H1 (cell line): ENCODE measurements at regions not wholly inside any gene's neighbourhood (a gene's known extent, or its start where the extent isn't known, plus 50 kb on each side); places are given as distances from the start of the nearest gene placed in this dataset.

ENCODE experiments used
- CTCF ChIA-PET: fragments of 300-600 bp; sonication (Branson Sonifier 250); formaldehyde crosslinking; loops from one replicate; lab custom pipeline; 2021; ENCODE audit not compliant: partially characterized antibody; lab: Charles Lee
- POLR2A ChIA-PET: fragments of 300-600 bp; sonication (Branson Sonifier 250); formaldehyde crosslinking; loops from one replicate; lab custom pipeline; 2021; ENCODE audit warnings: inconsistent platforms; ENCODE audit not compliant: partially characterized antibody; lab: Charles Lee
- DNase-seq, 2 experiments: peaks; one replicate each; pipeline versions ENCODE4 v3.0.0 to v3.0.0-alpha.2; 2010 to 2022; ENCODE audit warnings: low spot score in 2 of 2, low read depth in 1 of 2, mixed read lengths in 1 of 2
- FAIRE-seq: peaks from 2 replicates; lab custom pipeline; 2011; peaks lifted over from hg19 to GRCh38; lab: Jason Lieb, UNC
- H2AFZ ChIP-seq: 2 replicates; pipeline ENCODE4 v1.8.1; 2012; ENCODE audit warnings: low read length, inconsistent platforms
- H2AK5ac ChIP-seq: 2 replicates; pipeline ENCODE4 v1.6.1; 2013; ENCODE audit warnings: low read depth, low read length
- H2BK120ac ChIP-seq: replicated peaks from 2 replicates; pipeline ENCODE3; 2013; ENCODE audit warnings: low read depth, low read length, inconsistent platforms
- H2BK12ac ChIP-seq: 2 replicates; pipeline ENCODE4 v1.6.1; 2013; ENCODE audit warnings: low read depth, low read length
- H2BK15ac ChIP-seq: 2 replicates; pipeline ENCODE4 v1.6.1; 2013; ENCODE audit warnings: low read length
- H2BK20ac ChIP-seq: 2 replicates; pipeline ENCODE4 v1.6.1; 2013; ENCODE audit warnings: low read length
- H2BK5ac ChIP-seq: 2 replicates; pipeline ENCODE4 v1.6.1; 2013; ENCODE audit warnings: low read depth, low read length
- H3K14ac ChIP-seq: 2 replicates; pipeline ENCODE4 v1.6.1; 2013; ENCODE audit warnings: inconsistent platforms; ENCODE audit not compliant: insufficient read length
- H3K18ac ChIP-seq: 2 replicates; pipeline ENCODE4 v1.6.1; 2013; ENCODE audit warnings: low read length; ENCODE audit errors: extremely low read depth
- H3K23ac ChIP-seq: 2 replicates; pipeline ENCODE4 v1.6.1; 2013; ENCODE audit warnings: inconsistent platforms; ENCODE audit not compliant: insufficient read length
- H3K23me2 ChIP-seq: 2 replicates; pipeline ENCODE4 v1.6.1; 2013; ENCODE audit warnings: low read depth, low read length
- H3K27ac ChIP-seq: 2 replicates; pipeline ENCODE4 v1.6.1; 2011; ENCODE audit warnings: low read depth, low read length, inconsistent platforms
- H3K27me3 ChIP-seq, 4 experiments: replicated peaks in 1 of 4; 1 replicate in 1 of 4; 2 replicates in 3 of 4; pipeline versions ENCODE4 v1.6.1 to v1.8.1; 2011 to 2013; ENCODE audit warnings: low read length in 3 of 4, mild to moderate bottlenecking in 3 of 4, inconsistent platforms in 2 of 4, mixed read lengths in 2 of 4, moderate library complexity in 1 of 4; ENCODE audit not compliant: control insufficient read depth in 3 of 4, insufficient read depth in 3 of 4; ENCODE audit errors: extremely low read depth in 1 of 4
- H3K36me3 ChIP-seq, 4 experiments: 2 replicates each; pipeline versions ENCODE4 v1.6.1 to v1.8.1; 2011 to 2013; ENCODE audit warnings: mild to moderate bottlenecking in 4 of 4, low read length in 3 of 4, moderate library complexity in 2 of 4, control low read depth in 1 of 4, inconsistent platforms in 1 of 4; ENCODE audit not compliant: insufficient read depth in 4 of 4, control insufficient read depth in 2 of 4
- H3K4ac ChIP-seq: replicated peaks from 2 replicates; pipeline ENCODE3; 2013; ENCODE audit warnings: low read length, low read depth, mixed read lengths, inconsistent platforms; ENCODE audit not compliant: insufficient read length
- H3K4me1 ChIP-seq, 4 experiments: replicated peaks in 1 of 4; 1 replicate in 1 of 4; 2 replicates in 3 of 4; pipeline versions ENCODE4 v1.6.1 to v1.8.1; 2011 to 2013; ENCODE audit warnings: low read length in 3 of 4, inconsistent platforms in 2 of 4, mixed read lengths in 1 of 4; ENCODE audit not compliant: insufficient read depth in 4 of 4, control insufficient read depth in 3 of 4
- H3K4me2 ChIP-seq, 2 experiments: 2 replicates each; pipeline versions ENCODE4 v1.6.1 to v1.8.1; 2011 to 2013; ENCODE audit warnings: low read depth in 2 of 2, low read length in 2 of 2, control low read depth in 1 of 2, inconsistent platforms in 1 of 2, mild to moderate bottlenecking in 1 of 2; ENCODE audit not compliant: insufficient read depth in 1 of 2
- H3K4me3 ChIP-seq, 4 experiments: fragments of 200-600, 300-600 bp in 1 of 4; sonication (generic), shearing (Covaris generic), sonication (Bioruptor Twin) in 1 of 4; 2 replicates each; pipeline versions ENCODE4 v1.5.1 to v1.8.1; 2011 to 2016; ENCODE audit warnings: low read length in 4 of 4, low read depth in 3 of 4, control low read depth in 2 of 4, inconsistent platforms in 2 of 4, mild to moderate bottlenecking in 2 of 4, mixed read lengths in 1 of 4, moderate library complexity in 1 of 4; ENCODE audit not compliant: insufficient read depth in 2 of 4; ENCODE audit errors: extremely low read depth in 1 of 4
- H3K56ac ChIP-seq: replicated peaks from 2 replicates; pipeline ENCODE3; 2013; ENCODE audit warnings: low read depth, mild to moderate bottlenecking, mixed read lengths, low read length, inconsistent platforms; ENCODE audit not compliant: insufficient read length
- H3K79me1 ChIP-seq: 2 replicates; pipeline ENCODE4 v1.6.1; 2013; ENCODE audit warnings: low read depth, low read length, control low read depth
- H3K79me2 ChIP-seq, 2 experiments: 2 replicates each; pipeline versions ENCODE4 v1.6.1 to v1.8.1; 2012 to 2013; ENCODE audit warnings: low read length in 2 of 2, mild to moderate bottlenecking in 2 of 2, inconsistent platforms in 1 of 2; ENCODE audit not compliant: insufficient read depth in 2 of 2, control insufficient read depth in 1 of 2
- H3K9ac ChIP-seq, 4 experiments: replicated peaks in 1 of 4; 1 replicate in 1 of 4; 2 replicates in 3 of 4; pipeline versions ENCODE4 v1.6.1 to v1.8.1; 2011 to 2013; ENCODE audit warnings: low read depth in 3 of 4, low read length in 3 of 4, control low read depth in 2 of 4, mild to moderate bottlenecking in 2 of 4, moderate library complexity in 2 of 4, inconsistent platforms in 1 of 4; ENCODE audit errors: extremely low read depth in 1 of 4
- H3K9me3 ChIP-seq, 2 experiments: 2 replicates each; pipeline versions ENCODE4 v1.6.1 to v1.8.1; 2012 to 2013; ENCODE audit warnings: mild to moderate bottlenecking in 2 of 2, moderate library complexity in 2 of 2, control low read depth in 1 of 2, inconsistent platforms in 1 of 2, low read depth in 1 of 2, low read length in 1 of 2, mixed read lengths in 1 of 2; ENCODE audit not compliant: insufficient read depth in 2 of 2
- H4K20me1 ChIP-seq, 2 experiments: replicated peaks in 1 of 2; 2 replicates each; pipeline versions ENCODE3 to v1.8.1; 2011 to 2013; ENCODE audit warnings: inconsistent platforms in 2 of 2, low read length in 2 of 2, mild to moderate bottlenecking in 1 of 2; ENCODE audit not compliant: insufficient read depth in 2 of 2, control insufficient read depth in 1 of 2
- H4K5ac ChIP-seq: 2 replicates; pipeline ENCODE4 v1.6.1; 2013; ENCODE audit warnings: low read length, low read depth, mixed read lengths, inconsistent platforms; ENCODE audit not compliant: insufficient read length
- H4K8ac ChIP-seq: 2 replicates; pipeline ENCODE4 v1.8.0; 2013; ENCODE audit warnings: mild to moderate bottlenecking, moderate library complexity, low read length, inconsistent platforms; ENCODE audit not compliant: insufficient read depth; ENCODE audit errors: extremely low read depth
- H4K91ac ChIP-seq: replicated peaks from 2 replicates; pipeline ENCODE3; 2013; ENCODE audit warnings: low read length, mixed read lengths, inconsistent platforms; ENCODE audit not compliant: insufficient read length
- ATF2 ChIP-seq: IDR thresholded peaks from 2 replicates; pipeline ENCODE4 v1.6.1; 2012; ENCODE audit warnings: low read length, inconsistent platforms
- BRCA1 ChIP-seq: IDR thresholded peaks from 2 replicates; pipeline ENCODE4 v1.6.1; 2012; ENCODE audit warnings: low read depth, low read length, improper control_type of control experiment
- CTCF ChIP-seq, 3 experiments: IDR thresholded peaks; 1 replicate in 2 of 3; 2 replicates in 1 of 3; pipeline versions ENCODE4 v1.5.1 to v1.6.1; 2011; ENCODE audit warnings: low read length in 3 of 3, mild to moderate bottlenecking in 3 of 3, inconsistent platforms in 2 of 3, low read depth in 1 of 3, moderate library complexity in 1 of 3; ENCODE audit not compliant: insufficient read depth in 1 of 3; ENCODE audit errors: control extremely low read depth in 1 of 3
- EP300 ChIP-seq, 2 experiments: IDR thresholded peaks; 1 replicate in 1 of 2; 2 replicates in 1 of 2; pipeline ENCODE4 v1.6.1; 2011 to 2012; ENCODE audit warnings: low read depth in 2 of 2, low read length in 2 of 2, mild to moderate bottlenecking in 2 of 2, borderline replicate concordance in 1 of 2, inconsistent platforms in 1 of 2, moderate library complexity in 1 of 2
- GTF2F1 ChIP-seq: IDR thresholded peaks from 2 replicates; pipeline ENCODE4 v1.6.1; 2012; ENCODE audit warnings: low read depth, low read length, improper control_type of control experiment, borderline replicate concordance
- JUND ChIP-seq: IDR thresholded peaks from 2 replicates; pipeline ENCODE4 v1.6.1; 2011; ENCODE audit warnings: mild to moderate bottlenecking, improper control_type of control experiment, low read length
- KDM4A ChIP-seq: IDR thresholded peaks from one replicate; pipeline ENCODE4 v1.7.1; 2012; ENCODE audit warnings: low read depth, mild to moderate bottlenecking, moderate library complexity, low read length, inconsistent platforms; ENCODE audit not compliant: severe bottlenecking
- RXRA ChIP-seq: IDR thresholded peaks from 2 replicates; pipeline ENCODE4 v1.6.1; 2011; ENCODE audit warnings: low read depth, mild to moderate bottlenecking, low read length, moderate library complexity; ENCODE audit not compliant: insufficient read depth
- USF2 ChIP-seq: IDR thresholded peaks from 2 replicates; pipeline ENCODE4 v1.6.1; 2011; ENCODE audit warnings: low read length, improper control_type of control experiment
- WGBS, 2 experiments: shearing (Covaris generic) in 1 of 2; methylation state at CpG; one replicate each; pipeline versions ENCODE4 v1.1.6 to v1.1.7; 2013 to 2015; ENCODE audit warnings: low lambda C conversion rate in 2 of 2, mixed read lengths in 2 of 2, inconsistent platforms in 1 of 2, low coverage in 1 of 2, missing lambda C conversion rate in 1 of 2; ENCODE audit not compliant: insufficient replicate concordance in 2 of 2, insufficient coverage in 1 of 2, insufficient read length in 1 of 2; ENCODE audit errors: extremely low coverage in 1 of 2, missing lambda C conversion rate in 1 of 2; 5-methylcytosine and 5-hydroxymethylcytosine counted together

GRCh38 chr6:83767033-83767432 is 58.1 kb upstream of the SNAP91 start:
- H3K4me1 ChIP-seq, result no peaks in the 10 kb centered on the region
- no peak overlapping the region for H3K14ac ChIP-seq
- no peak overlapping the region for H4K8ac ChIP-seq
- no peak overlapping the region for H2BK120ac ChIP-seq
- H3K9me3 ChIP-seq, result no peaks in the 10 kb centered on the region
- H3K27me3 ChIP-seq, result no peaks in the 10 kb centered on the region
- no peak overlapping the region for H3K4me3 ChIP-seq
- no peak overlapping the region for H3K18ac ChIP-seq
- H3K56ac ChIP-seq, result no peak overlapping the region
- no peaks in the 10 kb centered on the region for H3K36me3 ChIP-seq
- no peaks in the 10 kb centered on the region for H3K23me2 ChIP-seq
- no peaks in the 10 kb centered on the region for H3K79me2 ChIP-seq
- H3K23ac ChIP-seq, result no peak overlapping the region
- H3K4ac ChIP-seq, result no peak overlapping the region
- H4K5ac ChIP-seq, result no peak overlapping the region
- peak overlapping the region; percentile 40; the same call in 1 of the 2 replicates for H2AFZ ChIP-seq
- no peak overlapping the region for H3K27ac ChIP-seq
- no peak overlapping the region for H3K4me2 ChIP-seq
- H2BK20ac ChIP-seq, result no peak overlapping the region
- ChIA-PET CTCF (no interaction called here), POLR2A (no interaction called here)
- H4K20me1 ChIP-seq, result no peaks in the 10 kb centered on the region
- H2BK15ac ChIP-seq, result no peak overlapping the region
- H4K91ac ChIP-seq, result no peak overlapping the region
- WGBS, 2 experiments, result 93% methylated on average over 4 of the region's 4 CpGs; no CpG with 5 or more reads in 1 of the 2 experiments
- DNase-seq (no peak), FAIRE-seq (no peak)
- no peak overlapping the region for H2BK5ac ChIP-seq
- no peak overlapping the region for H2AK5ac ChIP-seq
- H3K9ac ChIP-seq, result no peak overlapping the region
- no peak overlapping the region for H2BK12ac ChIP-seq
- no peaks in the 10 kb centered on the region for H3K79me1 ChIP-seq
- TF ChIP-seq CTCF (IDR thresholded peaks at IDR 0.05; ENCODE audit: control extremely low read depth in 1 of 3, insufficient read depth in 1 of 3, low read depth in 1 of 3, low read length in 3 of 3), result no peak
- no peak for TF ChIP-seq JUND
- no peak for TF ChIP-seq EP300 (IDR thresholded peaks at IDR 0.05; ENCODE audit: borderline replicate concordance in 1 of 2, low read depth in 2 of 2, low read length in 2 of 2)
- TF ChIP-seq KDM4A, result no peak
- no peak for TF ChIP-seq GTF2F1
- no peak for TF ChIP-seq USF2
- no peak for TF ChIP-seq BRCA1
- no peak for TF ChIP-seq ATF2
- no peak for TF ChIP-seq RXRA
